SH-SY5Y (cell line): ENCODE measurements at regions not wholly inside any gene's neighbourhood (a gene's known extent, or its start where the extent isn't known, plus 50 kb on each side); places are given as distances from the start of the nearest gene placed in this dataset.

Source experiments
- GATA2 ChIP-seq: IDR thresholded peaks from 2 replicates; pipeline ENCODE4 v1.6.1; 2011; ENCODE audit warnings: mild to moderate bottlenecking, low read depth, low read length
- GATA3 ChIP-seq: IDR thresholded peaks from 2 replicates; pipeline ENCODE4 v1.6.1; 2011; ENCODE audit warnings: low read depth, mild to moderate bottlenecking, low read length, moderate library complexity

DNA sequence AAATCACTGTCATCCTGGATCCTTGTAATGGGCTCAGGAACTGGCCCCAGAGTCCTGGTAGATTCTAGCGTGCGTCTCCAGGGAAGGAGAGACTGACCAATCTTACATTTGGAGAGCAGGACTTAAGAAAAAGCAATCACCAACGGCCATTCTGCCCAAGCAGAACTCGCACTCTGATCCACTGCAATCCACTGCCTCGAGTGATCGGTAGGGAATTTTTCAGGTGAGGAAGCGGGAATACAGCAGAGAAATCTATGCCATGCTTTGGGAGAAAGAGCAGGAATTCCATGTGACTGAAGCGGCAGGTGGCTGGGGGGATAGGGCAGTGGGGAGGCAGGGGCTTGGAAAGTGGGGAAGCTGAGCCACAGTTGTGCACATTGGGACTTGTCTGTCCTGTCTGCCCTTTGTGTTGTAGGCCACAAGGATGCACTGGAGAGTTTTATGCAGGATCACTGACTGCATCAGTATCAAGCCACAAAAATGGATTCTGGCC, 143.9 kb upstream of the HS3ST2 start:
- TF ChIP-seq GATA3, result no peak
- TF ChIP-seq GATA2, result no peak
